Stimulated activated CD8-positive, alpha-beta memory T cell treated with anti-CD3 and anti-CD28 coated beads, Interleukin-7, amount 100 ng/mL, for 48 hours (primary cell): ENCODE measurements at regions not wholly inside any gene's neighbourhood (a gene's known extent, or its start where the extent isn't known, plus 50 kb on each side); places are given as distances from the start of the nearest gene placed in this dataset.

Experiments used
- DNase-seq, 2 donors: peaks; one replicate each; pipeline ENCODE4 v3.0.0-alpha.2; 2020; ENCODE audit warnings: low read depth in 1 of 2; ENCODE audit errors: extremely low read depth in 1 of 2

GRCh38 chr1:229817936-229818335 is 191.9 kb downstream of the URB2 start:
- DNase-seq = no peak

- no peak for DNase-seq
Observed at GRCh38 chr1:229819091-229819490, 193.0 kb downstream of the URB2 start.

DNA sequence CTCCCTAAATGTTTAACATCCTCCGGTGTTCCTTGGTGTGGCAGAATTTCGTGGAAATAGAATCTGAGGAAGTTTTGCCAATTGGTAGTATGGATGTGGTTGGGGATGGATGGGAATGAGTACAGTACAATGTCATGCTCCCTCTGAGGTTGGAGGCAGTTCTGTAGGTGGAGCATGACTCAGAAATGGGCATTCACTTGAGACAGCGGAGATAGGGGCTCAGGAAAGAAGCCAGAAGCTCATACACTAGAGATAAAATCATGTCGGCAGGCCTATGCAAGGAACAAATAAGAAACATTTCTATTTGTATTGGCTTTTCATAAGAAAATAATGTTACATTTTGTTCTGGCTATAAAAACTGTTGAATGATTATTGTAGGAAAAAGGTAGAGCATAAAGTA is 196.0 kb downstream of the URB2 start:
- DNase-seq = no peak

DNA sequence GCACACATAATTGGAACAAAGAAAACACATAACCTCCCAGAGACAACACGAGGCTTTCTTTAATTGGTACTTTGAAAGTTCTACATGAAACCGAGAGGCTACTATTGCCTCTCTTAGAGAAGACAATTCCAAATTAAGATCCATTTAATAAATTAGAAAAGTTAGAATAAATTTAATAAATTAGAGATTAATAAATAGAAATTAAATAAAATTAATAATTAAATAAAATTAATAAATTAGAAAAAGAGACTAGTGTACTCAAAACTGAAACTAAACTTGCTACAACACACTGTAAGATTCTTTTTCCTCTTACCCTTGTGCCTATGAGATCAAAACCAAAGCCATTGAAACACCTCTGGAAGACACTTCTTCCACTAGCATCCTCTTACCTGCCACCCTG is 199.0 kb downstream of the URB2 start:
- DNase-seq = no peak

- no peak for DNase-seq
Observed at GRCh38 chr1:229828461-229828860, 202.4 kb downstream of the URB2 start.

DNA sequence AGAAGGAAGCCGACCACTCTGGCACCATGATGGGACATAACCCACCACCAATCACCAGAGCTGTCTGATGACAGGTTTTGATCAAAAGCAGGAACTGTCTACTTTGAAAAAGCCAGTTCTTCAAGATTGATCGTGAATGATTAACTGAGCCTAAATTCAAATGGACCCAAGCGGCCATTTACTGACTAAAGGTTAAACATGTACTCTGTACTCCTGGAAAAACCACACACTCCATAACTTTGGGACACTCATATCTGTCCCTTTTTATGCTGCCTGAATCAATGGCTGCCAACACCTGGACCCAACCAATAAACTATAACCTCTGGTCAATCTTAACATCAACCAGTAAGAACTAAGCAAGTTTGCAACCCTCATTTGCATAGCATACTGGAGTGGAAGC is 206.6 kb downstream of the URB2 start:
- DNase-seq = no peak

GRCh38 chr1:229834230-229834629 is 208.2 kb downstream of the URB2 start:
- DNase-seq = no peak

- DNase-seq = no peak
Observed at GRCh38 chr1:229835226-229835625, 209.2 kb downstream of the URB2 start.

DNA sequence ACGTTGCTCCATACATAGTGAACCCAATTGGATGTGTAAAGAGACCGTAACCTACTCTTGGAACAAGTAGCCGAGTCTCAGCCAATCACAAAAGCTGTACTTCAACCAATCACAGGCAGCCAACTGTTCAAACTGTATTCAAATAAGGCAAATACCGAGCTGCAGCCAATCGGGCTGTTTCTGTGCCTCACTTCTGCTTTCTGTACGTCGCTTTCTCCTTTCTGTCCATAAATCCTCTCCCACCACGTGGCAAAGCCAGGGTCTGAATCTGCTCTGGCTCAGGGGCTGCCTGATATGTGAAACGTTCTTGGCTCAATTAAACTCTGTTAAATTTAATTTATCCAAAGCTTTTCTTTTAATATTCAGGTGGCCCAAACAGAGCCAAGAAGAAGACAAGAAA is 210.3 kb downstream of the URB2 start:
- no peak for DNase-seq

- DNase-seq = no peak
Observed at GRCh38 chr1:229838204-229838603, 212.2 kb downstream of the URB2 start.

GRCh38 chr1:229839800-229840199 is 213.8 kb downstream of the URB2 start:
- no peak for DNase-seq

DNA sequence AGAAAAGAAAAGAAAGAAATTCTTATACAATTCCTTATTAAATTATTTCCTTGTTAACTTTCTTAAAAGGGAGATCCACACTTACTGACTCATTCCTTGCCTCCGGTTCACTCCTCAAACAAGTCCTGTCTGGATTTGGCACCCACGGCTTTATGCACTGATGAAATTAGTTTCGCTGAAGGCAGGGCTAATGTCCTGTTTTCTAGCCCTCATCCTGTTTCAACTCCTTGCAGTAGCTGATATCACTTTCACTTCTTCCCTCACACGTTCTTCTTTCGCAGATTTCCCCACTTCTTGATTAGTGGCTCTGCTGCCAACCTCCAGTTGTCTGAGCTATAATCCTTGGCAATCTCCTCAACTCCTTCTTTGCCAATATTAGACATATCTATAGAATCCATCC is 215.2 kb downstream of the URB2 start:
- no peak for DNase-seq

DNA sequence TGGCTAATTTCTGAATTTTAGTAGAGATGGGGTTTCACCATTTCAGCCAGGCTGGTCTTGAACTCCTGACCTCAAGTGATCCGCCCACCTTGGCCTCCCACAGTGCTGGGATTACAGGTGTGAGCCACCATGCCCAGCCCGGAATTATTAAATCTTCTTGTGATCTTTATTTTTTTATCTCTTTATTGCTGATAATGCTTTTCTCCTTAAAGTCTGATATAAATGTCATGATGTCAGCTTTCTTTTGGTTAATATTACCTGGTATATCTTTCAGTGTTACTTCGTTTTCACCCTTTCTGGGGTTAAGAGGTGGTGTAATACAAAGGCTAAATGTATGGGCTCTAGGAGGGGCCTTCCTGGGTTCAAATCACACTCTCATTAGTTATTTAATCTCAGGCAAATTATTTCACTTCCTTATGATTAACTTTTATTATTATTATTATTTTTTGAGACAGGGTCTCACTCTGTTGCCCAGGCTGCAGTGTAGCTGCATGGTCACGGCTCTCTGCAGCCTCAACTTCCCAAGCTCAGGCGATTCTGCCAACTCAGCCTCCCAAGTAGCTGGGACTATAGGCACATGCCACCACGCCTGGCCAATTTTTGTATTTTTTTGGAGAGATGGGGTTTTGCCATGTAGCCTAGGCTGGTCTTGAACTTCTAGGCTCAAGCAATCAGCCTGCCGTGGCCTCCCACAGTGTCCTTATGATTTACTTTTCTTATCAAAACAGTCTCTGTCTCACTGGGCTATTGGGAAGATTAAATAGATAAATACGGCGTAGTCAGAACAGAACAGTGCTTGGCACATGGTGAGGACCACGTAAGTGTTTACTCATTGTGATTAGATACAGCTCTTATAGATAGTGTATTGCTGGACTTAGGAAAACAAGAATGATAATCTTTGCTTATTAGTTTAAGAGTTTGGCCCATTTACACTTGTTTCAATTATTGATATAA is 216.5 kb downstream of the URB2 start:
- no peak for DNase-seq

DNA sequence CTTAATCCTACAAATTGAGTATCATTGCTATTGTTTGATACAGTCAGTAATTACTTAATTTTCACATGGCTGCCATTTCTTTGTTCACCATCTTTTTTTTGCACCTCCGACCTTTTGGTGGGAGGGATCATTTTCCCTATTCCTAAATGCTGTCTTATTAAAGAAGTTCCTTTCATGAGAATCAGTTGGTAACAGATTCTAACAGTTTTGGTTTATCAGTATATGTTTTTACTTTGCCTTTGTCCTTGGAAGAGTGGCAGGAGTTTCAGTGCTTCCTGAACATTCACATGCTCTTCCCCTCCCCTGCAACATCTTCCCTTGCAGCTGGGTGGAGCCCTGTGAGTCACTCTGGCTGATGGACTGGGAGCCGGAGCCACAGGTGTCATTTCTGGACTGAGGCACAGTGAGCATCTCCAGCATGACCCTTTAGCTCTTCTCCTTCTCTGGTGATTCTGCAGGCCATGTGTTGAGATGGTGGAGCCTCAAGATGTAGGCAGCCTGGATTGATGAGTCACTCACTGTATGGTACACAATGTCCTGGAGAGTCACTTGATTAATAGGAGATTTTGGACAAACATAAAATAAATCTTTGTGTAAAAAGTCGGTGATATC is 217.7 kb downstream of the URB2 start:
- no peak for DNase-seq

DNA sequence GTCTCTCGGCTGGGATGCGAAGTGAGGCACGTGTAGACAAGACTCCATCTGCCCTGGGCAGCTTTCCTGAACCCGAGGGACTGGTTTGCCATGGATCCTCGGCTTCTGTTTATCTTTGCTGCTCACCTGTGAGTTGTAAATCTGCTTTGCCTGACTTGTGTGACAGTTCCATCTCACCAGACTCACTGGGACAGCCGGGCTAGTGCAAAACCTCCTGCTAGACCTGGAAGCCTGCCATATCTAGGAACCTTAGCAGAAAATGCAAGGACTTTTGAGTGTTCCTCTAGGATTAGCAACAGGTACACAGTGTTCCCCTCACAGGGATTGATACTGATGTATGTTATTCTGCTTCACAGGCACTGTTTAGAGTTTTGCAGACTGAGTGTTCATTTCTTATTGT is 218.6 kb downstream of the URB2 start:
- no peak for DNase-seq

GRCh38 chr1:229845410-229846138 is 219.5 kb downstream of the URB2 start:
- DNase-seq = no peak

GRCh38 chr1:229846351-229846750 is 220.3 kb downstream of the URB2 start:
- no peak for DNase-seq

DNA sequence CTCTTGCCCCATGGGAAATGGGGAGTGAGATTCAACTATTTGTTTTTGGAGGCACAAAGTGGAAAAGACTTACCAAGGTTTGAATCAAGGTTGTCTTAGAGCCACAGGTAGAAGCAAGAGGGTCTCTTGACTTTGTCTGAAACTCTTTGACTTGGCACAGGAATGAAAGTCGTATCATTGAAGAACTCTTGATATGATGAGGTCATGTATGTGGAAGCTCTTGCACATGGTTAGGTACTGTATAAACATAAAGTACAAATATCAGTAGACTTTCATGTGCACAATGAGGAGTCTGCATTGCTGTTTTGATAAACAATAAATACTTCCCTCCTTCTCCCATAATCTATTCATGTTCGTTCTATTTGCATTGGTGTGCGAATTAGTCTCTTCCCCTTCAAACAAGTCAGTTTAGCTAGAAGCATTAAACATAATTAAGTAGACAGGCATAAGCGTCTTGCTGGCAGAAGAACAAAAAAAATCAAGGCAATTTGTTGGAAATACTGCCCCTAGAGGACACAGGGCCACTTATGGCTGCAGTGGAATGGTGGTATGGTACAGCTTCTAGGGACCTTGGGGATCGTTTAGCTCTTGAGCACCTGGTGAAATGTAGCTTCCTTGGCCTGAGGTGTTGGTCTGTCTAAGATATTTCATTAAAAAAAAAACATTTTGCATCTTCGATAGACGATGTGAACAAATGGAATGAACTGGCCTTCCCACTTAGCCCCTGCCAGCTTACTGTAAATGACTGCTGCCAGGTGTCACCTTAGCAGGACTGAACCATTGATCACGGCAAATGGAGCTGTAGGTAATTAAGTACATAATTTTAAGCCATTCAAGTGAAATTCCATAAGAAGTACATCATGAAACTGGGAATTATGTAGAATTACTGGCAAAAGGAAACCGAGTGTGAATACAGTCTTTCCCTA is 218.0 kb upstream of the GALNT2 start:
- DNase-seq = no peak

DNA sequence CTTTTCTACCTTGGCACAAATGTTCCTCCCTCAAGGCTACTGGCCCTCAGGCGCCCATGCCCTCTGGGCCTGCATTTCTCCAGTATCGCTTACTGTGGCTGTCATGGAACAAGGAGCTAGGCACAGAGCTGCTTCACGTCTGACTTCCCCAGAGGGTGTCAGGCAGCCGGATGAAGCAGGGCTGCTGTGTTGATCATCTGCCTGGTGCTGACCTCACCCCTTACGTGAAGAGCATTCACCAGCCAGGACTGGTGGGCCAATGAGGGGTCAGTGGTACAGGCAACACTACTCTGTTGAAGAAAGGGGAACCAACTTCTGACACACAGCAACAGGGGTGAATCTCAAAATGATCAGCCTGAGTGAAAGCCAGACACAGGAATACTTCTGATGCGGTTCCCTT is 215.5 kb upstream of the GALNT2 start:
- DNase-seq = no peak

DNA sequence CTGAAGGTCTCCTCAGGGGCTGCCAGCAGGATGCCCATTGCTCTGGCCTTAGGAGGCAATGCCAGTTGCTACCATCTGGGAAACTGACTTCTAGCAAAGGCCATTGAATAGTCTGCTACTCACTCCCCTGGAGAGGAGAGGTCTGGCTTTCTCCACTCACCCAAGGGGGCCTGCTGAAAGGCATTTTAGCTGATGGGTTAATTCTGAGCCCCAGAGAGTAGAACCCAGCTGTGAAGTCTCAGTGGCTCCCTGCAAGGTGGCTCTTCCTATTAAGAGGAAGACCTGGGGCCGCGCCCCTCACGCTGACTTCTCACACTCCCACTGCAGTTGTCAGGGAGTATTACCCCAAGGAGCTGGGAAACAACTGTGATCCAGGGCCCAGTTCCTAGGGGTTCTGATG is 213.3 kb upstream of the GALNT2 start:
- no peak for DNase-seq

- no peak for DNase-seq
Observed at GRCh38 chr1:229854620-229855019, 212.4 kb upstream of the GALNT2 start.
